ENCODE measurements at regions not wholly inside any gene's neighbourhood (a gene's known extent, or its start where the extent isn't known, plus 50 kb on each side); places are given as distances from the start of the nearest gene placed in this dataset.
"Not testable (repeated sequence)": the region's sequence is repeated elsewhere in the genome, so short reads cannot be mapped to it uniquely, and the experiment has no call there.

DNA sequence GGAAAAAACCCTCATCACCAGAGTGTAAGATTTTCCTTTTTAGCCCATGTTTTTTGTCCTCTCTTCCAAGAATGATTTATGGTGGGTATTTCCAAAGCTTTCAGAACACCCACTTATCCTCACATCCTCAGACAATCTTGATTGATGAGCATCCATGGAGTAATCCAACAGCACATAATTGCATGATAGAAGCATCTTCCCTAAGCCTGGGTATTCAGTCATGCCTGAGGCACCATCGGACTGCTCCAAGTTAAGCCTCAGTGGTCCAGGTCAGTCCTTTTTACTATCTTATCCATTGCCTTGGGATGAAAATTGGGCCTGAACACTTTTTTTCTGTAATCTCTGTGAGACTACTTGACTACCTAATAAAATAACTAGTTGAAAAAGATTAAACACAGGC lies 676.0 kb upstream of the SEMA6D start:
- no peak overlapping the region for H3K9ac ChIP-seq (ENCODE audit: low read depth in 1 of 2, low read length in 2 of 2)
- no peak for DNase-seq (ENCODE audit: low spot score)
- TF ChIP-seq, protein P1, sequence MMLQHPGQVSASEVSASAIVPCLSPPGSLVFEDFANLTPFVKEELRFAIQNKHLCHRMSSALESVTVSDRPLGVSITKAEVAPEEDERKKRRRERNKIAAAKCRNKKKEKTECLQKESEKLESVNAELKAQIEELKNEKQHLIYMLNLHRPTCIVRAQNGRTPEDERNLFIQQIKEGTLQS (IDR thresholded peaks at IDR 0.05): no peak
- TF ChIP-seq RXRA (IDR thresholded peaks at IDR 0.05) (no peak), HNF4A (conservative IDR thresholded peaks at IDR 0.05) (no peak), FOXA1 (IDR thresholded peaks at IDR 0.05) (no peak), NR2F2 (IDR thresholded peaks at IDR 0.05) (no peak), HNF4G (IDR thresholded peaks at IDR 0.05) (no peak), RAD21 (IDR thresholded peaks at IDR 0.05) (no peak), YY1 (IDR thresholded peaks at IDR 0.05) (no peak)
- TF ChIP-seq, protein P2, sequence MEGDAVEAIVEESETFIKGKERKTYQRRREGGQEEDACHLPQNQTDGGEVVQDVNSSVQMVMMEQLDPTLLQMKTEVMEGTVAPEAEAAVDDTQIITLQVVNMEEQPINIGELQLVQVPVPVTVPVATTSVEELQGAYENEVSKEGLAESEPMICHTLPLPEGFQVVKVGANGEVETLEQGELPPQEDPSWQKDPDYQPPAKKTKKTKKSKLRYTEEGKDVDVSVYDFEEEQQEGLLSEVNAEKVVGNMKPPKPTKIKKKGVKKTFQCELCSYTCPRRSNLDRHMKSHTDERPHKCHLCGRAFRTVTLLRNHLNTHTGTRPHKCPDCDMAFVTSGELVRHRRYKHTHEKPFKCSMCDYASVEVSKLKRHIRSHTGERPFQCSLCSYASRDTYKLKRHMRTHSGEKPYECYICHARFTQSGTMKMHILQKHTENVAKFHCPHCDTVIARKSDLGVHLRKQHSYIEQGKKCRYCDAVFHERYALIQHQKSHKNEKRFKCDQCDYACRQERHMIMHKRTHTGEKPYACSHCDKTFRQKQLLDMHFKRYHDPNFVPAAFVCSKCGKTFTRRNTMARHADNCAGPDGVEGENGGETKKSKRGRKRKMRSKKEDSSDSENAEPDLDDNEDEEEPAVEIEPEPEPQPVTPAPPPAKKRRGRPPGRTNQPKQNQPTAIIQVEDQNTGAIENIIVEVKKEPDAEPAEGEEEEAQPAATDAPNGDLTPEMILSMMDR (IDR thresholded peaks at IDR 0.05; ENCODE audit: low read depth, low read length, missing input control): no peak
- no peaks in the 10 kb centered on the region for H3K27me3 ChIP-seq (ENCODE audit: control insufficient read depth in 4 of 4, insufficient read depth in 4 of 4, low read length in 3 of 4)
- no peak overlapping the region for H3K4me3 ChIP-seq (ENCODE audit: low read depth in 1 of 3, low read length in 3 of 3)
- H3K27ac ChIP-seq (ENCODE audit: low read depth in 1 of 2, low read length in 2 of 2): no peak overlapping the region
- H3K9me3 ChIP-seq (ENCODE audit: control insufficient read depth in 4 of 4, low read length in 3 of 4): no peaks in the 10 kb centered on the region
- H3K36me3 ChIP-seq (ENCODE audit: control insufficient read depth in 4 of 4, insufficient read depth in 3 of 4, low read depth in 1 of 4, low read length in 3 of 4): no peaks in the 10 kb centered on the region
- 89% methylated on average over 1 of the region's 1 CpG for WGBS
- H3K4me1 ChIP-seq (ENCODE audit: control insufficient read depth in 4 of 4, insufficient read depth in 4 of 4, low read length in 3 of 4): no peaks in the 10 kb centered on the region

DNA sequence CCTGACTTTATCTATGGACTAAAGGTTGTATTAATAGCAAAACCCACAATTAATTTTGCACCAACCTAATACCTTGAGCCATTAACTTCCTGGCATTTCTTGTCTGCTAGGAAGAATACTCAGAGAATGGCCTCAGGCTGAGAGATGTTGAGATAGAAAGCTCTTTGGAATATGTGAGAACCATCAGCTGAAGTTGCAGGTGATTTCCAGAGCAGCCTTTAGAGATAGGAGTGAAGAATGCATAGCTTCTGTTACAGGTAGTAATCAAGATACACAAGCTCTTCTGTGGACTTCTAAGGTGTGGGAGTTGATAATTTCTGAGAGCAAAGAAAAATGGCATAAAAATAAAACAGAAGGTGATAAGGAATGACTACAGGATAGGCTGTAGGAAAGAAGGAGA lies 669.3 kb upstream of the SEMA6D start:
- not testable (repeated sequence) for H3K9me3 ChIP-seq (ENCODE audit: control insufficient read depth in 4 of 4, low read length in 3 of 4); H3K4me3 ChIP-seq (ENCODE audit: low read depth in 1 of 3, low read length in 3 of 3); H3K4me1 ChIP-seq (ENCODE audit: control insufficient read depth in 4 of 4, insufficient read depth in 4 of 4, low read length in 3 of 4); H3K9ac ChIP-seq (ENCODE audit: low read depth in 1 of 2, low read length in 2 of 2); H3K27ac ChIP-seq (ENCODE audit: low read depth in 1 of 2, low read length in 2 of 2); DNase-seq (ENCODE audit: low spot score); H3K27me3 ChIP-seq (ENCODE audit: control insufficient read depth in 4 of 4, insufficient read depth in 4 of 4, low read length in 3 of 4); H3K36me3 ChIP-seq (ENCODE audit: control insufficient read depth in 4 of 4, insufficient read depth in 3 of 4, low read depth in 1 of 4, low read length in 3 of 4)

GRCh38 chr15:47066392-47066791 lies 650.9 kb upstream of the SEMA6D start:
- Histone ChIP-seq H3K36me3 (ENCODE audit: control insufficient read depth in 4 of 4, insufficient read depth in 3 of 4, low read depth in 1 of 4, low read length in 3 of 4) (no peaks in the 10 kb centered on the region), H3K27me3 (ENCODE audit: control insufficient read depth in 4 of 4, insufficient read depth in 4 of 4, low read length in 3 of 4) (no peaks in the 10 kb centered on the region), H3K9me3 (ENCODE audit: control insufficient read depth in 4 of 4, low read length in 3 of 4) (no peaks in the 10 kb centered on the region), H3K4me1 (ENCODE audit: control insufficient read depth in 4 of 4, insufficient read depth in 4 of 4, low read length in 3 of 4) (no peaks in the 10 kb centered on the region), H3K4me3 (ENCODE audit: low read depth in 1 of 3, low read length in 3 of 3) (no peak overlapping the region), H3K9ac (ENCODE audit: low read depth in 1 of 2, low read length in 2 of 2) (no peak overlapping the region), H3K27ac (ENCODE audit: low read depth in 1 of 2, low read length in 2 of 2) (no peak overlapping the region)
- WGBS: 81% methylated on average over 7 of the region's 7 CpGs
- no peak for DNase-seq (ENCODE audit: low spot score)
- TF ChIP-seq GABPA (IDR thresholded peaks at IDR 0.05 in 1 of 2, conservative IDR thresholded peaks at IDR 0.05 in 1 of 2) (no peak), YY1 (IDR thresholded peaks at IDR 0.05) (no peak), HNF4G (IDR thresholded peaks at IDR 0.05) (no peak), FOXA2 (IDR thresholded peaks at IDR 0.05) (no peak), ZBTB33 (IDR thresholded peaks at IDR 0.05) (no peak), REST (IDR thresholded peaks at IDR 0.05) (no peak), RAD21 (IDR thresholded peaks at IDR 0.05) (no peak), JUND (IDR thresholded peaks at IDR 0.05) (no peak), SP1 (IDR thresholded peaks at IDR 0.05) (no peak), TAF1 (conservative IDR thresholded peaks at IDR 0.05) (no peak), HNF4A (conservative IDR thresholded peaks at IDR 0.05) (no peak), NR2F2 (IDR thresholded peaks at IDR 0.05) (no peak), EGR1 (IDR thresholded peaks at IDR 0.05; ENCODE audit: low read depth in 2 of 2) (no peak), RXRA (IDR thresholded peaks at IDR 0.05) (no peak), FOXA1 (IDR thresholded peaks at IDR 0.05) (no peak)
- TF ChIP-seq, protein P3, sequence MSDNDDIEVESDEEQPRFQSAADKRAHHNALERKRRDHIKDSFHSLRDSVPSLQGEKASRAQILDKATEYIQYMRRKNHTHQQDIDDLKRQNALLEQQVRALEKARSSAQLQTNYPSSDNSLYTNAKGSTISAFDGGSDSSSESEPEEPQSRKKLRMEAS (IDR thresholded peaks at IDR 0.05): no peak
- TF ChIP-seq, protein P1 (IDR thresholded peaks at IDR 0.05): no peak
- TF ChIP-seq, protein P2 (IDR thresholded peaks at IDR 0.05; ENCODE audit: low read depth, low read length, missing input control): no peak
